GM10266 (cell line): ENCODE measurements at regions not wholly inside any gene's neighbourhood (a gene's known extent, or its start where the extent isn't known, plus 50 kb on each side); places are given as distances from the start of the nearest gene placed in this dataset.

ENCODE experiments used
- DNase-seq: peaks from one replicate; pipeline ENCODE4 v3.0.0; 2012; ENCODE audit errors: extremely low spot score
- TF ChIP-seq, protein P1 (sequence below): IDR thresholded peaks from 2 replicates; pipeline ENCODE4 v1.5.1; 2012; ENCODE audit warnings: mild to moderate bottlenecking, low read depth; ENCODE audit not compliant: control insufficient read depth, insufficient read depth; ENCODE audit errors: missing control alignments

- TF ChIP-seq, protein P1, sequence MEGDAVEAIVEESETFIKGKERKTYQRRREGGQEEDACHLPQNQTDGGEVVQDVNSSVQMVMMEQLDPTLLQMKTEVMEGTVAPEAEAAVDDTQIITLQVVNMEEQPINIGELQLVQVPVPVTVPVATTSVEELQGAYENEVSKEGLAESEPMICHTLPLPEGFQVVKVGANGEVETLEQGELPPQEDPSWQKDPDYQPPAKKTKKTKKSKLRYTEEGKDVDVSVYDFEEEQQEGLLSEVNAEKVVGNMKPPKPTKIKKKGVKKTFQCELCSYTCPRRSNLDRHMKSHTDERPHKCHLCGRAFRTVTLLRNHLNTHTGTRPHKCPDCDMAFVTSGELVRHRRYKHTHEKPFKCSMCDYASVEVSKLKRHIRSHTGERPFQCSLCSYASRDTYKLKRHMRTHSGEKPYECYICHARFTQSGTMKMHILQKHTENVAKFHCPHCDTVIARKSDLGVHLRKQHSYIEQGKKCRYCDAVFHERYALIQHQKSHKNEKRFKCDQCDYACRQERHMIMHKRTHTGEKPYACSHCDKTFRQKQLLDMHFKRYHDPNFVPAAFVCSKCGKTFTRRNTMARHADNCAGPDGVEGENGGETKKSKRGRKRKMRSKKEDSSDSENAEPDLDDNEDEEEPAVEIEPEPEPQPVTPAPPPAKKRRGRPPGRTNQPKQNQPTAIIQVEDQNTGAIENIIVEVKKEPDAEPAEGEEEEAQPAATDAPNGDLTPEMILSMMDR = no peak
- DNase-seq = no peak
Observed at GRCh38 chr4:34644579-34645115, 1599.7 kb downstream of the ARAP2 start.

DNA sequence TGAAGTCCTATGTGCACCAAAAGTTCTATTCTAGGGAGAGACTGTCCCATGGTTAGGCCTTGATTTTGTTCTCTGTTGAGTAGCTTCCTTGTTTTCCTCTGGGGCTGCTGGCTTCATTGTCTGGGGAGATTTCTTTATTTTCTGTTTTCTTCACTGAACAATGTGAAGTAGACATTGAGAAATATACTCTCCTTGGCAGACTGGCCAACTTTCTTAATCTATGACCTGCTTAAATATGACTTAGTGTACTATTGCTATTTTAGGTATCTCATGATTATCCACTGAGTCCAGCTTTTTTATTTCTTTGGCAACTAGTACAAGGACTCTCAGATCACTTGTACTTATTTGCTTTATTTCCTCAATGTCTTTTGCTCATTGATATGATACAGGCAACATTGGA lies 1594.6 kb downstream of the ARAP2 start:
- TF ChIP-seq, protein P1 = no peak
- DNase-seq = no peak

- TF ChIP-seq, protein P1 = no peak
- no peak for DNase-seq
Observed at GRCh38 chr4:34664051-34664450, 1580.3 kb downstream of the ARAP2 start.

- TF ChIP-seq, protein P1 = no peak
Observed at GRCh38 chr4:34676400-34676799, 1567.9 kb downstream of the ARAP2 start.

GRCh38 chr4:34678431-34678830 lies 1565.9 kb downstream of the ARAP2 start:
- TF ChIP-seq, protein P1 = no peak
- no peak for DNase-seq

More at GRCh38 chr4:34676400-34676799, 1567.9 kb downstream of the ARAP2 start:
- DNase-seq = no peak

GRCh38 chr4:34679228-34679627 lies 1565.1 kb downstream of the ARAP2 start:
- DNase-seq = no peak
- TF ChIP-seq, protein P1 = no peak

GRCh38 chr4:34709564-34709963 lies 1534.8 kb downstream of the ARAP2 start:
- no peak for DNase-seq
- TF ChIP-seq, protein P1 = no peak
